HG03135 (cell line): ENCODE measurements at regions not wholly inside any gene's neighbourhood (a gene's known extent, or its start where the extent isn't known, plus 50 kb on each side); places are given as distances from the start of the nearest gene placed in this dataset.

Source experiments
- ATAC-seq: cut with Tn5 transposase; IDR thresholded peaks from one replicate; pipeline ENCODE4 v1.9.1; 2021; ENCODE audit warnings: mild to moderate bottlenecking, moderate library complexity; ENCODE audit not compliant: unreplicated experiment

DNA sequence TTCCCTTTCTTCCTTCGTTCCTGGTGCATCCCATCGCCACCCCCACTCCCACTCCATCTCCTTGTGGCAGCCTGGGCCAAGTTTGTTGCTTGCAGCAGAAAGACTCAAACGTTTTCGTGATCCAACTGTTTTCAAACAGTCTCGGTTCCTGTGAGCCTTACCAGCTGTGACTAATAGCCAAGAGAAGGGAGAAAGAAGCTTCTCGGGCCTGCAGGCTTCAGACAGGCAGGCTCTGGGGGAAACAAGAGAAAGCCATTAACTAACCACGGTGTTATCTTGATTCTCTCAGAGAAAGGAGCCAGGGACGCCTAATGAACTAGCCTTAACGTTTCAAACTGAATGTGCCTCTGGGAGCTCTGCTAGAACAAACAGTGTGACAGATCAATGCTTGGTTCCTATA lies 742.0 kb downstream of the NR2F2 start:
- no peak for ATAC-seq

DNA sequence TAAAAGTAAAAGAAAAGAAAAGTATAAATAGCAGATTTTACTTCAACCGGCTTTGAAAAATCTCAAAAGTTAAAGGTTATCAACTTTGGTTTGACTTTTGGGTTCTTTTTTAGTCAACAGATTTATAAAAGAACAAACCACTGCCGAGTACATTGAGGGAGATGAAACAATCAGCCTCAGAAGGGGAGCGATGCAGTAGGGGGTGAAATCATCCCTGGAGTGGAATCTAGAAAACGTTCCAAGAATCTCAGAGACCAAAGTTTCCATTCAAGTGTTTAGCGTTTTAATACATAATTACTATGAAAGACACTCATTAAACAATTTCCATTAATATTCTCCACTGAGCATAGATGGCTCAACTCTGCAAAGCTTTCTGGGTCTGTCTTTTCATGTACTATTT lies 745.5 kb downstream of the NR2F2 start:
- no peak for ATAC-seq

DNA sequence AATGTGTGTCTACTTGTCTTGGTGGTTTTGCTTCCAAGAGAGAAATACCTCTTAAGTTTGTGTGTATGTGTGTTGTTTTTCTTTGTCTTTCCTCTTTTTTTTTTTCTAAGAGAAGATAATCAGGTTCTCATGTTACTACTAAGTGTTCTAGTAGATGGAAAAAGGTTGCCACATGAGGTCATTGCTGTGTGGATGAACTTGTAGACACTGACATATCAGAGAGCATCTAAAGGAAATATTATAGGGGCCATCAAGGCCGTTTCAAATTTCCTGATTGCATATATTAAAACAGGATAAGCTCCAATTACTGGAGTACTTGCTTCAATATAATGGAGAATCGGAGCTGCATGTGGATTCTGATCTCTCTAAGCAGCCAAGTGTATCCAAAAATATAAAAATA lies 747.5 kb downstream of the NR2F2 start:
- no peak for ATAC-seq

DNA sequence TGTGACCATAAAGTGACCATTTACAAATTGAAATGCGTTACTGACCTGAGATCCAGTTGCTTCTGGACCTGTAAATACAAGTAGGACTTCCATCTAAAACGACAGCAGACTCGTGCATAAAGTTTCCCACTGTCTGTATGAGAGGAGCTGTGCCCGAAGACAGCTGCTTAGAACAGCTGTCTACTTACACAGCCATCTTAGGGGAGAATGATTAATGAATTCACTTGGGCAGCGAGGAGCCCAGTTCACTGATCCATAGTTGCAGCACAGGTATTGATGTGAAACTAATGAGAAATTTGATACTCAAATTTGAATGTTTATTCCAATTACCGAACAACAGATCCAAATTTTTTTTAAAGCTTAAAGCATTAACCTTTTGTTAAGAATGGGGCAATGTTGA lies 748.1 kb downstream of the NR2F2 start:
- ATAC-seq: no peak

DNA sequence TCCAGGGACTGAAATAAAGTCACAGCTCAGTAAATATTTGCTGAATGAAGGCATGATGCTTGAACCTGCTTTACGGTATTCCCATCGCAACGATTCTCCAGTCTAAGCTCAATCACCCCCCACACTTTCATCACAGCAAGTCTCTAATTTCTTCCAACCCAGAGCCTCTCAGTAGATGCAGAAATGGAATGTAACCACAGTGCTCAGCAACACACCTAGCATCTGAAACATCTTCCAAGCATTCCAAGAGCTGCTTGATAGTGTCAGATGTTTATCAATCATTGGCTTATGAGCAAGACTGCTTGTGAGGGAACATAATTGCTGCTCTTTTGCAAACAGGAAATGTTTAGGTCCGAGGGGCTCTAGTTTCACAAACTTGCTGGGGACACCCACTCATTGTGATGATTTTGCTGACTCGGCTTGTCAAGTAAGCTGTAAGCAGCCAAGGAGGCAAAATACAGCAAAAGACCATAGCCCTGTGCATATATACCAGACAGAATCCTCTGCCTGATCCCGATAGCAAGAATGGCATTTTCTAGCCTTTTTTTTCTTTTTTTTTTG lies 751.2 kb downstream of the NR2F2 start:
- ATAC-seq: no peak

DNA sequence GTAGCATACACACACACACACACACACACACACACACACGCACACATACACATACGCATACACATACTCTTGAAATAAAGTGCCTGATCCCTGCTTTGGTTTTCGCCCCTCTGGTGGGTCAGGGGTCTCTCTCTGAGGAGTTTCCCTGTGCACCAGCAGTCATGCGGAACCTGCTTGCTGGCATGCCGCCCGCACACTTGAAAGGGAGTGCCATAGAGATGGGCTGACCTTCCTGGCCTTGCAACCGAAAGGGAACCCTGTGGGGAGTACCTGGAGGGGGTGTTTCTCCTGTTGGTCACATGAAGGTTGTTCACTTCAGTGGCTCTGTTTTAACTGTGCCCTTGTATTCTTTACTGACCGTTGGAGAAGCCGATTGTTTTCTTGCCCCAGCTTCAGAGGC lies 752.3 kb downstream of the NR2F2 start:
- ATAC-seq: no peak

DNA sequence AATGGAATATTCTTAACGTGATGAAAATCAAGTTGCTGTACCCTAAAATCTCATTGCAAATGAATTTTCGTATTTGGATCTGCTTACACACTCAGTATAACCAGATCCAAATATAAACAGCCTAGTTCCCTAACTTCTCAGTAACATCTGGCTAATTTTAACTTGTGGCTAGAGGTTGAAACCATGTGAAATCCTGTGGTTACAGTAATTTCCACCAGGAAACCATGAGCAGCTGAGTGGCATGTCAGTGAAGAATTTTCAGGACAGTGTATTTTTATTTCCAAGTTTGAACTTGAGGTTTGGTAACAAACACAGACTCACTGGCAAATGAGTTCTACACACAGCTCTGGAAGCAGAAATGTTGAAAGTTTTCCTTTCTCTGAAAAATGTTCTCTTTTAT lies 754.1 kb downstream of the NR2F2 start:
- ATAC-seq: no peak

DNA sequence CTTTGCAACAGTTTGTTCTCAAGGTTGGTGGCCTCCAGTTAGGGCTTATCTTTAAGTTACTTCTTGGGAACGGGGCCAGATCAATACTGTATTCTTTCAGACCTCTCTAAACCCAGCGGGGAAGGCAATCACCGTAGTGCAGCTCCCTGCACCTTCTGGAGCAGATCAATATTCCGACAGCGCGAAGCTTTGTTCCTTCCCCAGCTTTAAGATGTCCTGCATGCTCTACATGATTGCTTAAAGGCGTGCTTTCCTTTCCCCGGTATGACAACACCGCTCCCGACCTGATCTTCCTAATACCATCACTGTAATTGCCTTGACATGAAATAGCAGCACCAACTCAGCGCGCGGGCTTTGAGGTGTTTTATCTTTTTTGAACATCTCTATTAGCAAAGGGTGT lies 755.2 kb downstream of the NR2F2 start:
- no peak for ATAC-seq

DNA sequence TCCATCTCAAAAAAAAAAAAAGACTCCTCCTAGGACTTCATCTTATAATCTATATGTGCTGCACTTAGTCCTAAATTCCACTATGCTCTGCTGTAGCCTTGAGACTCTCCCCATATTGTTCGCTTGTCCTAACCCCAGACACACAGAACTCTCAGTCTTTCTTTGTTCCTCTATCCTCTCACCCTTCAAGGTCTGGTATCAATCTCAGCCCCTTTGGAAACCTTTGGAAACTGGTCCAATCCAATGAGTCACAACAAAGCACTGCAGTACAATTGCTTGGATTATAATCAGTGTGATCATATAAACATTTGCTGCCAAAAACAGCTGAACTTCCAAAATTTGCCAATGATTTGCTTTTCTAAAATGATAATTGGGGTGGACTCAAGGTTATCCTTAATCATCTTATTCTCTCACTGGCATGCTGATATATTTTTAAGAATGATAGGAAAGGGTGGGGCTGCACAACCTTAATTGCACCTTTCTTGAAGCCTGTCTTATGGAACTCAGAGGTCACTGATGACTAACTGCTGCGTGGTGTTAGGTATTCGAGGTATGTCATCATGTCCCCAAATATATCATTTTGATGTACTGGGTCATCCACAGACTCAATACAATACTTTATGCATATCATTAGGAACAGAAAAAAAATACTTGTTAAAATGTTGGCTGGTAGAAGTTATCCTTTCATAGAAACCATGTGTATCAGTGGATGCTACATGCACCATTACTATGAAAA lies 756.7 kb downstream of the NR2F2 start:
- ATAC-seq: no peak

DNA sequence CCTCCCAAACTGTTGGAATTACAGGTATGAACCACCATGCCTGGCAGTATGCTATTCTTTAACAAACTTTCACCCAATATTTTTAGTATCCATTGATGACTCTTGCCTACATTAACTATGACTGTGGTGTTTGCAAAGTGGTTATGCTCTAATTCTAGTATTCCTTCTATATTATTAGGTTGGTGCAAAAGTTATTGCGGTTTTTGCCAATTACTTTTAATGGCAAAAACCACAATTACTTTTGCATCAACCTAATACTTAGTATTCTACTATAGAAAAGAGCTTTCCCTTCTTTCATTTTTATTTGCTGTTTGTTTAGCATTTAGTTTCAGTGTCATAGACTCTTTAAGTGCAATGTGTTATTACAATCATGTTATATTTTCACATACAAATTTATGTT lies 760.6 kb downstream of the NR2F2 start:
- no peak for ATAC-seq

DNA sequence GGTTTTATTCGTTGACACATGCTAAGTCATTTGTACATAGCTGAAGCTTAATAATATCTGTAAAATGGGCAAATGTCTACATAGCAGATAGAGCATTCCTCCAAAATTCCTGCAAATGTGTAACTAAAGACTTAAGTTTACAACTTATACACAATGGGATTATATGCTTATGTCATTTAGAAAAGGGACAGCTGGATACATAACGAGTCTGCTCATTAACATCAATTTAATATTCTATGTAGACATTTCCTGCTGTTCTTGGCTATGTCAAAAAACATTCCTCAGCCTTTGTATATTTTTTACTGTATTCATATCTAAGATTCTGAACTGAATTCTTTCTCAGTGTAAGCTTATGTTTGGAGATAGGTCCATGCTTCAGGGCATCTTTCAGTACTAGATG lies 762.2 kb downstream of the NR2F2 start:
- no peak for ATAC-seq

DNA sequence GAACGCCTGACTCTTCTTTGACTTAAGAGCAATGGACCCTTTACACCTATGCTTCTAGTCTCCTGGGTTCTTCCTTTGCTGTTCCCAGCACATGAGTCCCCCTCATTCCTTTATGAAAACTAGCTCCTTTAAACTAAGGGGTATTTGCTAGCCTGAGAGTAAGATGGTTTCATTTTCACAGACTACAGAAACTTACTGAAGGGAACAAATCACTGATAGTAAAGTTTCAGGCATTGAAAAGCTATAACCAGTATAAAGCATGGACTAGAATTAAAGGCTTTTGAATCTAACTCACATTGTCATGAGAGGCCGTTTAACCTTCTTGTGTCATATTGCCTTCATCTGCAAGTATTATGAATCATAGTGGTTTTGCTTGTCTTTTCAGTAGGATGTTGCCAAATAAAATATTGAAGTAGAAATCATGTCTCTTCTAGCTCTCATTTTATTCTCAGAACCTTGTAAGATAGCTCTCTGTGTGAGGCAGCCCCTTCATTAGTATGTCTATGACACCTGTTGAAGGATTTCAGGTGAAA lies 765.9 kb downstream of the NR2F2 start:
- no peak for ATAC-seq

DNA sequence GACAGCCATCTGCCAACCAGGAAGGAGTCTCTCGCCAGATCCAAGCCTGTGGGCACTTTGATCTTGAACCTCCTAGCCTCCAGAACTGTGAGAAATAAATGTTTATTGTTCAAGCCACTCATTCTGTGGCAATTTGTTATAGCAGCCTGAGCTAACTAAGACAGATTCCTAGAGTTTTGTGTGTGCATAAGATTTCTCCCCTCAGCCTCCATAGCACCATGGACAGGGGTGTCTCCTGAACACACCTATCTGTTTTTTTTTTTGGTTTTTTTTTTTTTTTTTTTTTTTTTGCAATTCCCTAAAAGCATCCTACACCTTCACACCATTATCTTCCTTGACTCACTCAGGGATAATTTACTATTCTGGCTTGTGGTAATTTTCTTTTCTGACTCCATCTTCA lies 768.5 kb downstream of the NR2F2 start:
- no peak for ATAC-seq

DNA sequence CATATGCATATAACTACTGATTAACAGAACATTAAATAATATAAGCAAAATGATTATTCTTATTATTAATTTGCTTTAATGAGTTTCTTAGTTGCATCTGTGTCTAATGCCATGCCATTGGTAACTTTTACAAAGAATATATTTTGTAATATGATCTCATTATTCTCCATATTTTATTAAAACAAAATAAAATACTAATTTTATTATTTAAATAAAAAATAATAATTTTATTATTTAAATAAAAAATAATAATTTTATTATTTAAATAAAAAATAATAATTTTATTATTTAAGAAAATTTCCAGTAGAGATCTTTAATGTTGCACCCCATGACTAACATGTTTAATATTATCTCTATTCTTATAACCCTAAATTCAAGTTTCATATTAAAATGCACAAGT lies 771.1 kb downstream of the NR2F2 start:
- no peak for ATAC-seq

DNA sequence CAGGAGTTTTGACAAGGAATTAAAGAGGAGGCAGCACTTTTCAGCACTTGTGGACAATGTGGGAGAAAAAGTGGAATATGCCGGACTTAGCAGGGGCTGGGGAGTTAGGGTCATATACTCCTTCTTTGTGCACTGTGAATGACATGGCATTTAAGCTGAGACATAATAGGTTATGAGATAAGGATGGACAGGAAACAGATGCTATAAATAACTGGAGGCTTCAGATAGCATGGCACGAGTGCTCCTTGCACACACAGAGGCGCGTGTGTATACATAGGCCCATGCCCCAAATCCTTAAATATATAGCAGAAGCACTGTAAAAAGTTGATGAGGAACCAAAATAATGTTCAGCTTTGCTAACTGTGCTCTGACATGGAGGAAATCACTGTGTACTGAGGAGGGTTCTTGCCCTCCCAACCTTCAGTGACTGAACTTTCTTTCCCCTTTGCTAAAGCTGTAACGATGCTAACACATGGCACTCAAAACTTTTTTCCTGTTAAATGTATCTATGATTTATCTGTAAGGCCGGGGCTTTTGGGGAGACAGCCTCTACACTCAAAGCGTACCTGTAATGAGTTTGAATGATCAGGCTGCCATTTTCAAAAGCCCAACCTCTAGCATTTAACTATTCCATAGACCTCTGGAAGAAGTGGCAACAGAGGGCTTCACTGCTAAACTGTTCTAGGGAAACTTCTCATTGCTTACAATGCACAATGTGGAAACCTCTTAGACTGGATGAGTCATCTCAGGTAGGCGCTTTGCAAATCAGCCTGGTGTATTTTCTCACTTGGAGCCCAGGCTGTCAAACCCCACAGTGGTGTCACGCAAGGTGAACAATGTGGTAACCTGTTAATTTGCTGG lies 784.6 kb downstream of the NR2F2 start:
- no peak for ATAC-seq

DNA sequence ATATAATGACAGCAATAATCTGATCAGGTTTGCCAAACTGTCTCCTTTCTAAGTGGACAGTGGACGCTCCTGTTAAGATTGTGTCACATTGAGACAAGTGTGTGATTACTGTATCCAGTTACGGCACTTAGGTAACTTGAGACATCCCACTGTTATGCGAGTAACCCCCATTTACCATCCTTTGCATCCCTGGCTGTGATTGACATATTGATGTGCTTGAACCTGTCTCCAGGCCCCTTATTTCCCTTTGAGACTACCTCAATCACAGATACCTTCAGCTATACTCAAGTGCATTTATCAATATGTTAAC lies 785.2 kb downstream of the NR2F2 start:
- ATAC-seq: no peak

DNA sequence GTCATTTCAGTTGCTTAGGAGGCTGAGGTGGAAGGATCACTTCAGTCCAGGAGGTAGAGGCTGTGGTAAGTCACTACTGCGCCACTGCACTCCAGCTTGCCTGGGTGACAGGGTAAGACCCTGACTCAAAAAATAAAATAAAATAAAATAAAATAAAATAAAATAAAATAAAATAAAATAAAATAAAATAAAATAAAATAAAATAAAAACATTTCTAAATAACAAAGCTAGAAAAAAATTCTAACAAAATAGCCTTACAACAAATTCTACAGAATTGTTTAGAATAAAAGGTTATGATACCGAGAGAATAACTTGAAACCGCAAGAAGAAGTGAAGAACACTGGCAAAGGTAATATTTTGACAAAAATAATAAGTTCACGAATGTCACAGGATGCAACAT lies 794.3 kb downstream of the NR2F2 start:
- no peak for ATAC-seq

DNA sequence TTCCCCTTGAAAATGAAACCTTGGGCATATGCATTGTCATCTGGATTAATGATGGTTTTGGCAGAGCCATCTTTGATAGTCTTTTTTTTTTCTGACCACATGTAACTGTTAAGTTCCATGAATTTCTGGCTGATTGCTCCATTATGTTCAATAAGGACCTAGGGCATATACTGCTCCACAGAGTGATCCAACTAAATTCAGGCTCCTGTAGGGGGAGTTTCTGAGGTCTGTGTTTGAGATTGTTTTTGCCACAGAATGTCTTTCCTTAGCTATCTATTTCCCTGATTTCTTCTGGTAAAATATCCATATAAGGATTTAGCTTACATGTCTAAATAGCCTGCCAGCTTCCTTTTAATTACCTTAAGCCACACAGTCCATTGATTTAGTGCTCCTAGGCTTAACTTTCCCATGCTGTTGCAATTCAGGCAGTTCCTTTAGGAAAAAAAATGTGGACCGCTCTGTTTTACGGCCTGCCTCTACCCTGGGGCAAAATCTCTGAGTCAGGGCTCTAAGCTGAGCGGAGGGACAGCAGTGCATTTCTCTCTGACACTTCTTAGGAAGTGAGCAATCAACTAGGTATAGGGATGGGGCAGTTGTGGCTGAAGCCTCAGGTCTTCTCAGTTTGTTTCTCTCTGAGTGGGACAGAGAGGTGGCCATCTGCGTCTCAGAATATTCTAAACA lies 796.2 kb downstream of the NR2F2 start:
- no peak for ATAC-seq

DNA sequence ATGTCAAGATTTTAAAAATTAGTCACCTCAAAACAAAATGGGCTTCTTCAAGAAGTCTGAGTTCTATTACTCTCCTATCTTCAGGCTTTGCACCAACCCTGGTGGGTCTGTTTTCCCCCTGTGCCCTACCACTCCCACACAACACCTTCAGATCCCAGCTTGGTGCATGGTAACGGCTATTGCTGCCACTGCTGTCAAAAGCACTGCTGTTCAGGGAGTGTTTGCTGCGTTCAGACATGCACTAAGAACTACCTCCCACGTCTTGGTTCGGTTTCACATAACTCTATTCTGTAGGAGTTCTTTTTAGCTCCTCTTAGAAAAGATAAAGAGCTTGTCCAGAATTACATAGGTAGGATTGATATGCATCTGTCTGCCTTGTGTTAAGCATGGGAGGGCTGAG lies 799.2 kb downstream of the NR2F2 start:
- ATAC-seq: no peak

DNA sequence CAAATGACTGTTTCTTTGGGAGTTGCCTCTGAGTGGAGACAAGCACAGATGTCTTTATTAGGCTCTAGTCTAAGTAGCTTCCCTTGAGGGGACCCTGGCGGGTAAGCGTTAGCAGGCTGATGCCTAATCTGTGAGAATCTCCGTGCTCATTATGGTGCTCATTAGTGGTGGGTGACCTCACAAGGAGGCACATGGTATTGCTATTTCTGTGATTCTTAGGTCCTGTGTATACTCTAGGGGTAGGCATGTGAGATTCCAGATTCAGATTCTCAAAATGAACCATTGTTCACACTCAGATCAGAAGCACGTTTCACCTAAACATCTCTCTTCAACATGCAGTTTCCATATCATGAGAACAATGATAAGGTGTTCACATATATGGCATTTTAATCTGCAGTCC lies 809.7 kb downstream of the NR2F2 start:
- no peak for ATAC-seq

DNA sequence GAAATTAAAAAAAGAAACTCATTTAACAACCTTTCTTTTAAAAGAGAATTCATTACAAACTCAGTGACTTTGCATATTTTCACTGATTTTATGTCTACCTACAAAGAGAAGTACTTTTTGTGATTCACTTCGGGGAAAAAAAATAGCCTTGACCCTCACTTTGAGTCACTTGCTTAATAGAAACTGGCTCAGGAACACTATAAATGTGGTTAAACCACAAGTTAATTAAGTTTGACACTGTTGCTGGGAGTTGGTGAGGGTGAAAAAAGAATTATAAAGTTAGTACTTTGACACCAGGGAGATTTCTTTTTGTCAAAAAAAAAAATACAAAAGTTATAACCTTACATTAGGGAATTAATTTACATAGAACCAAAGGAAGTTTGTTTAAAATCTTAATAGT lies 810.9 kb downstream of the NR2F2 start:
- no peak for ATAC-seq

DNA sequence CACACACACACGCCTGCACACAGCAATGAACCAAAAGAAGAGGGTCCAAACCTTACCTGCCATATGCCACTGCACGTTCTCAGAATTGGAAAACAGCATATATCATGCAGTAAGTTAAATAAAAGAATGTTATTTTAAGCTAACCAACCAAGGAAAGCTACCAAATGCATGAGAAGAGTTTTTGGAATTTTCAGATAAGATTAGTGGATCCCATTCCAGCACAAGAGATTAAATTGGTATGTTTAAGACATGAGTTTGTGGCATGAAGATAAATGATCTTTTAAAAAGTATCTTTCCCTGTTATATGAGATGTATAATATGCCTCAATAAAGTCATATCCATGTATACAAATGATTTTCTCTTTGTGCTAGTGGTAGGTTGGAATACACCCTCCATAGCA lies 811.4 kb downstream of the NR2F2 start:
- no peak for ATAC-seq
